H1 (cell line): ENCODE measurements at regions not wholly inside any gene's neighbourhood (a gene's known extent, or its start where the extent isn't known, plus 50 kb on each side); places are given as distances from the start of the nearest gene placed in this dataset.

ENCODE experiments used
- CTCF ChIA-PET: fragments of 300-600 bp; sonication (Branson Sonifier 250); formaldehyde crosslinking; loops from one replicate; lab custom pipeline; 2021; ENCODE audit not compliant: partially characterized antibody; lab: Charles Lee
- POLR2A ChIA-PET: fragments of 300-600 bp; sonication (Branson Sonifier 250); formaldehyde crosslinking; loops from one replicate; lab custom pipeline; 2021; ENCODE audit warnings: inconsistent platforms; ENCODE audit not compliant: partially characterized antibody; lab: Charles Lee
- DNase-seq, 2 experiments: peaks; one replicate each; pipeline versions ENCODE4 v3.0.0 to v3.0.0-alpha.2; 2010 to 2022; ENCODE audit warnings: low spot score in 2 of 2, low read depth in 1 of 2, mixed read lengths in 1 of 2
- FAIRE-seq: peaks from 2 replicates; lab custom pipeline; 2011; peaks lifted over from hg19 to GRCh38; lab: Jason Lieb, UNC
- H2AFZ ChIP-seq: 2 replicates; pipeline ENCODE4 v1.8.1; 2012; ENCODE audit warnings: low read length, inconsistent platforms
- H2AK5ac ChIP-seq: 2 replicates; pipeline ENCODE4 v1.6.1; 2013; ENCODE audit warnings: low read depth, low read length
- H2BK120ac ChIP-seq: replicated peaks from 2 replicates; pipeline ENCODE3; 2013; ENCODE audit warnings: low read depth, low read length, inconsistent platforms
- H2BK12ac ChIP-seq: 2 replicates; pipeline ENCODE4 v1.6.1; 2013; ENCODE audit warnings: low read depth, low read length
- H2BK15ac ChIP-seq: 2 replicates; pipeline ENCODE4 v1.6.1; 2013; ENCODE audit warnings: low read length
- H2BK20ac ChIP-seq: 2 replicates; pipeline ENCODE4 v1.6.1; 2013; ENCODE audit warnings: low read length
- H2BK5ac ChIP-seq: 2 replicates; pipeline ENCODE4 v1.6.1; 2013; ENCODE audit warnings: low read depth, low read length
- H3K14ac ChIP-seq: 2 replicates; pipeline ENCODE4 v1.6.1; 2013; ENCODE audit warnings: inconsistent platforms; ENCODE audit not compliant: insufficient read length
- H3K18ac ChIP-seq: 2 replicates; pipeline ENCODE4 v1.6.1; 2013; ENCODE audit warnings: low read length; ENCODE audit errors: extremely low read depth
- H3K23ac ChIP-seq: 2 replicates; pipeline ENCODE4 v1.6.1; 2013; ENCODE audit warnings: inconsistent platforms; ENCODE audit not compliant: insufficient read length
- H3K23me2 ChIP-seq: 2 replicates; pipeline ENCODE4 v1.6.1; 2013; ENCODE audit warnings: low read depth, low read length
- H3K27ac ChIP-seq: 2 replicates; pipeline ENCODE4 v1.6.1; 2011; ENCODE audit warnings: low read depth, low read length, inconsistent platforms
- H3K27me3 ChIP-seq, 4 experiments: replicated peaks in 1 of 4; 1 replicate in 1 of 4; 2 replicates in 3 of 4; pipeline versions ENCODE4 v1.6.1 to v1.8.1; 2011 to 2013; ENCODE audit warnings: low read length in 3 of 4, mild to moderate bottlenecking in 3 of 4, inconsistent platforms in 2 of 4, mixed read lengths in 2 of 4, moderate library complexity in 1 of 4; ENCODE audit not compliant: control insufficient read depth in 3 of 4, insufficient read depth in 3 of 4; ENCODE audit errors: extremely low read depth in 1 of 4
- H3K36me3 ChIP-seq, 4 experiments: 2 replicates each; pipeline versions ENCODE4 v1.6.1 to v1.8.1; 2011 to 2013; ENCODE audit warnings: mild to moderate bottlenecking in 4 of 4, low read length in 3 of 4, moderate library complexity in 2 of 4, control low read depth in 1 of 4, inconsistent platforms in 1 of 4; ENCODE audit not compliant: insufficient read depth in 4 of 4, control insufficient read depth in 2 of 4
- H3K4ac ChIP-seq: replicated peaks from 2 replicates; pipeline ENCODE3; 2013; ENCODE audit warnings: low read length, low read depth, mixed read lengths, inconsistent platforms; ENCODE audit not compliant: insufficient read length
- H3K4me1 ChIP-seq, 4 experiments: replicated peaks in 1 of 4; 1 replicate in 1 of 4; 2 replicates in 3 of 4; pipeline versions ENCODE4 v1.6.1 to v1.8.1; 2011 to 2013; ENCODE audit warnings: low read length in 3 of 4, inconsistent platforms in 2 of 4, mixed read lengths in 1 of 4; ENCODE audit not compliant: insufficient read depth in 4 of 4, control insufficient read depth in 3 of 4
- H3K4me2 ChIP-seq, 2 experiments: 2 replicates each; pipeline versions ENCODE4 v1.6.1 to v1.8.1; 2011 to 2013; ENCODE audit warnings: low read depth in 2 of 2, low read length in 2 of 2, control low read depth in 1 of 2, inconsistent platforms in 1 of 2, mild to moderate bottlenecking in 1 of 2; ENCODE audit not compliant: insufficient read depth in 1 of 2
- H3K4me3 ChIP-seq, 4 experiments: fragments of 200-600, 300-600 bp in 1 of 4; sonication (generic), shearing (Covaris generic), sonication (Bioruptor Twin) in 1 of 4; 2 replicates each; pipeline versions ENCODE4 v1.5.1 to v1.8.1; 2011 to 2016; ENCODE audit warnings: low read length in 4 of 4, low read depth in 3 of 4, control low read depth in 2 of 4, inconsistent platforms in 2 of 4, mild to moderate bottlenecking in 2 of 4, mixed read lengths in 1 of 4, moderate library complexity in 1 of 4; ENCODE audit not compliant: insufficient read depth in 2 of 4; ENCODE audit errors: extremely low read depth in 1 of 4
- H3K56ac ChIP-seq: replicated peaks from 2 replicates; pipeline ENCODE3; 2013; ENCODE audit warnings: low read depth, mild to moderate bottlenecking, mixed read lengths, low read length, inconsistent platforms; ENCODE audit not compliant: insufficient read length
- H3K79me1 ChIP-seq: 2 replicates; pipeline ENCODE4 v1.6.1; 2013; ENCODE audit warnings: low read depth, low read length, control low read depth
- H3K79me2 ChIP-seq, 2 experiments: 2 replicates each; pipeline versions ENCODE4 v1.6.1 to v1.8.1; 2012 to 2013; ENCODE audit warnings: low read length in 2 of 2, mild to moderate bottlenecking in 2 of 2, inconsistent platforms in 1 of 2; ENCODE audit not compliant: insufficient read depth in 2 of 2, control insufficient read depth in 1 of 2
- H3K9ac ChIP-seq, 4 experiments: replicated peaks in 1 of 4; 1 replicate in 1 of 4; 2 replicates in 3 of 4; pipeline versions ENCODE4 v1.6.1 to v1.8.1; 2011 to 2013; ENCODE audit warnings: low read depth in 3 of 4, low read length in 3 of 4, control low read depth in 2 of 4, mild to moderate bottlenecking in 2 of 4, moderate library complexity in 2 of 4, inconsistent platforms in 1 of 4; ENCODE audit errors: extremely low read depth in 1 of 4
- H3K9me3 ChIP-seq, 2 experiments: 2 replicates each; pipeline versions ENCODE4 v1.6.1 to v1.8.1; 2012 to 2013; ENCODE audit warnings: mild to moderate bottlenecking in 2 of 2, moderate library complexity in 2 of 2, control low read depth in 1 of 2, inconsistent platforms in 1 of 2, low read depth in 1 of 2, low read length in 1 of 2, mixed read lengths in 1 of 2; ENCODE audit not compliant: insufficient read depth in 2 of 2
- H4K20me1 ChIP-seq, 2 experiments: replicated peaks in 1 of 2; 2 replicates each; pipeline versions ENCODE3 to v1.8.1; 2011 to 2013; ENCODE audit warnings: inconsistent platforms in 2 of 2, low read length in 2 of 2, mild to moderate bottlenecking in 1 of 2; ENCODE audit not compliant: insufficient read depth in 2 of 2, control insufficient read depth in 1 of 2
- H4K5ac ChIP-seq: 2 replicates; pipeline ENCODE4 v1.6.1; 2013; ENCODE audit warnings: low read length, low read depth, mixed read lengths, inconsistent platforms; ENCODE audit not compliant: insufficient read length
- H4K8ac ChIP-seq: 2 replicates; pipeline ENCODE4 v1.8.0; 2013; ENCODE audit warnings: mild to moderate bottlenecking, moderate library complexity, low read length, inconsistent platforms; ENCODE audit not compliant: insufficient read depth; ENCODE audit errors: extremely low read depth
- H4K91ac ChIP-seq: replicated peaks from 2 replicates; pipeline ENCODE3; 2013; ENCODE audit warnings: low read length, mixed read lengths, inconsistent platforms; ENCODE audit not compliant: insufficient read length
- ASH2L ChIP-seq: fragments of 200-600, 300-600 bp; sonication (generic); IDR thresholded peaks from one replicate; pipeline ENCODE4 v1.7.1; 2017; ENCODE audit warnings: low read length
- ATF3 ChIP-seq: IDR thresholded peaks from 2 replicates; pipeline ENCODE4 v1.6.1; 2011; ENCODE audit warnings: low read depth, mild to moderate bottlenecking, low read length; ENCODE audit not compliant: insufficient read depth
- BACH1 ChIP-seq: IDR thresholded peaks from 2 replicates; pipeline ENCODE4 v1.6.1; 2012; ENCODE audit warnings: low read length, improper control_type of control experiment
- EZH2 ChIP-seq: fragments of 200-600 bp; sonication (generic); IDR thresholded peaks from 2 replicates; pipeline ENCODE4 v1.7.1; 2012; ENCODE audit warnings: low read depth, mild to moderate bottlenecking, moderate library complexity, low read length, inconsistent platforms; ENCODE audit not compliant: severe bottlenecking
- FOSL1 ChIP-seq: IDR thresholded peaks from 2 replicates; pipeline ENCODE4 v1.6.1; 2011; ENCODE audit warnings: mild to moderate bottlenecking, low read depth, low read length, moderate library complexity; ENCODE audit not compliant: insufficient read depth
- GTF2F1 ChIP-seq: IDR thresholded peaks from 2 replicates; pipeline ENCODE4 v1.6.1; 2012; ENCODE audit warnings: low read depth, low read length, improper control_type of control experiment, borderline replicate concordance
- PHF8 ChIP-seq: fragments of 200-600 bp; sonication (generic); conservative IDR thresholded peaks from 2 replicates; pipeline ENCODE4 v1.7.1; 2012; ENCODE audit warnings: low read depth, mild to moderate bottlenecking, inconsistent platforms, low read length, moderate library complexity
- SP1 ChIP-seq: IDR thresholded peaks from 2 replicates; pipeline ENCODE4 v1.6.1; 2011; ENCODE audit warnings: low read depth, low read length
- SP2 ChIP-seq: IDR thresholded peaks from 2 replicates; pipeline ENCODE4 v1.6.1; 2012; ENCODE audit warnings: mild to moderate bottlenecking, low read length, inconsistent platforms
- TAF1 ChIP-seq: IDR thresholded peaks from 2 replicates; pipeline ENCODE4 v1.6.1; 2011; ENCODE audit warnings: mild to moderate bottlenecking, low read depth, low read length
- TAF7 ChIP-seq: optimal IDR thresholded peaks from 2 replicates; pipeline ENCODE3; 2011; ENCODE audit warnings: low read depth, mild to moderate bottlenecking, inconsistent platforms, low read length, moderate library complexity, borderline replicate concordance
- TBP ChIP-seq: IDR thresholded peaks from 2 replicates; pipeline ENCODE4 v1.6.1; 2011; ENCODE audit warnings: low read depth, low read length, improper control_type of control experiment
- WGBS, 2 experiments: shearing (Covaris generic) in 1 of 2; methylation state at CpG; one replicate each; pipeline versions ENCODE4 v1.1.6 to v1.1.7; 2013 to 2015; ENCODE audit warnings: low lambda C conversion rate in 2 of 2, mixed read lengths in 2 of 2, inconsistent platforms in 1 of 2, low coverage in 1 of 2, missing lambda C conversion rate in 1 of 2; ENCODE audit not compliant: insufficient replicate concordance in 2 of 2, insufficient coverage in 1 of 2, insufficient read length in 1 of 2; ENCODE audit errors: extremely low coverage in 1 of 2, missing lambda C conversion rate in 1 of 2; 5-methylcytosine and 5-hydroxymethylcytosine counted together

- Histone ChIP-seq H4K91ac (no peak overlapping the region), H4K8ac (no peak overlapping the region), H3K18ac (no peak overlapping the region), H2BK5ac (no peak overlapping the region), H3K79me1 (no peaks in the 10 kb centered on the region), H2AK5ac (no peak overlapping the region), H3K23ac (no peak overlapping the region), H2BK20ac (no peak overlapping the region), H3K4ac (no peak overlapping the region), H3K14ac (no peak overlapping the region), H2BK15ac (no peak overlapping the region), H4K5ac (no peak overlapping the region), H2BK120ac (no peak overlapping the region), H4K20me1 (no peaks in the 10 kb centered on the region), H3K56ac (no peak overlapping the region), H3K27me3 (no peaks in the 10 kb centered on the region), H3K23me2 (no peaks in the 10 kb centered on the region), H3K9me3 (no peaks in the 10 kb centered on the region), H3K4me1 (peaks cover 0 to 10% (median 3%) of the 10 kb centered on the region in 4 experiments; a peak in 6 of 7 replicates), H2BK12ac (no peak overlapping the region), H3K79me2 (no peaks in the 10 kb centered on the region), H3K36me3 (no peaks in the 10 kb centered on the region), H3K9ac (no peak overlapping the region), H3K4me3 (no peak overlapping the region), H2AFZ (no peak overlapping the region), H3K27ac (no peak overlapping the region)
- ChIA-PET POLR2A (no interaction called here), CTCF (no interaction called here)
- WGBS, 2 experiments, result 71% methylated on average over 6 of the region's 6 CpGs; no CpG with 5 or more reads in 1 of the 2 experiments
- FAIRE-seq (no peak), DNase-seq (no peak)
- TF ChIP-seq GTF2F1 (no peak), BACH1 (no peak), TAF7 (no peak), FOSL1 (no peak), SP1 (no peak), ASH2L (no peak), ATF3 (no peak), TBP (no peak), TAF1 (no peak), PHF8 (no peak), SP2 (no peak), EZH2 (no peak)
- TF ChIP-seq, all 59 proteins: peak for 0
- no peak overlapping the region for H3K4me2 ChIP-seq
Observed at GRCh38 chrX:39648548-39649254, 449.1 kb downstream of the BCOR start.
